PC-9 (cell line): ENCODE measurements at regions not wholly inside any gene's neighbourhood (a gene's known extent, or its start where the extent isn't known, plus 50 kb on each side); places are given as distances from the start of the nearest gene placed in this dataset.

Source experiments
- BruUV-seq: library from RNA; stranded (reverse); fragments of 400-500 nt; replicated peaks from 2 replicates; lab custom pipeline; 2021; lab: Mats Ljungman, UMichigan
- CTCF ChIA-PET: fragments of 300-600 bp; sonication (Branson Sonifier 250); formaldehyde crosslinking; loops from one replicate; lab custom pipeline; 2022; ENCODE audit warnings: antibody characterized with exemption; lab: Charles Lee
- POLR2A ChIA-PET: fragments of 300-600 bp; sonication (Branson Sonifier 250); formaldehyde crosslinking; loops from one replicate; lab custom pipeline; 2022; ENCODE audit warnings: antibody characterized with exemption; ENCODE audit not compliant: unreplicated experiment; lab: Charles Lee
- DNase-seq, 2 experiments: peaks; one replicate each; pipeline versions ENCODE4 v3.0.0 to v3.0.0-alpha.2; 2015 to 2022; ENCODE audit warnings: mixed read lengths in 1 of 2
- H2AFZ ChIP-seq: fragments of 200-600 bp; sonication (generic); 2 replicates; pipeline ENCODE4 v1.8.1; 2017; ENCODE audit warnings: antibody characterized with exemption
- H3F3A ChIP-seq: fragments of 200-600 bp; sonication (generic); 2 replicates; pipeline ENCODE4 v1.8.1; 2017; ENCODE audit warnings: antibody characterized with exemption, mild to moderate bottlenecking, low read depth; ENCODE audit not compliant: insufficient read depth
- H3K27ac ChIP-seq: fragments of 200-600 bp; sonication (generic); 2 replicates; pipeline ENCODE4 v1.6.1; 2016; ENCODE audit warnings: mixed run types
- H3K27me3 ChIP-seq: fragments of 200-600 bp; sonication (generic); 2 replicates; pipeline ENCODE4 v1.6.1; 2016; ENCODE audit warnings: low read depth, mixed run types; ENCODE audit not compliant: insufficient read depth
- H3K36me3 ChIP-seq: fragments of 200-600 bp; sonication (generic); 2 replicates; pipeline ENCODE4 v1.6.1; 2016; ENCODE audit warnings: low read depth, mixed run types
- H3K4me1 ChIP-seq: fragments of 200-600 bp; sonication (generic); replicated peaks from 2 replicates; pipeline ENCODE4 v1.6.1; 2016; ENCODE audit warnings: mixed run types; ENCODE audit not compliant: insufficient read depth
- H3K4me2 ChIP-seq: fragments of 200-600 bp; sonication (generic); 2 replicates; pipeline ENCODE4 v1.6.1; 2017; ENCODE audit warnings: mixed run types
- H3K4me3 ChIP-seq: fragments of 200-600 bp; sonication (generic); 2 replicates; pipeline ENCODE4 v1.6.1; 2016; ENCODE audit warnings: mixed run types
- H3K79me2 ChIP-seq: fragments of 200-600 bp; sonication (generic); 2 replicates; pipeline ENCODE4 v1.6.1; 2017; ENCODE audit warnings: low read depth, mixed run types
- H3K9me2 ChIP-seq: fragments of 200-600 bp; sonication (generic); 2 replicates; pipeline ENCODE4 v1.8.1; 2017; ENCODE audit warnings: mild to moderate bottlenecking; ENCODE audit not compliant: insufficient read depth
- H3K9me3 ChIP-seq: fragments of 200-600 bp; sonication (generic); 2 replicates; pipeline ENCODE4 v1.8.1; 2016; ENCODE audit warnings: low read depth; ENCODE audit not compliant: insufficient read depth
- H4K20me1 ChIP-seq: fragments of 200-600 bp; sonication (generic); 2 replicates; pipeline ENCODE4 v1.8.1; 2017; ENCODE audit not compliant: insufficient read depth
- CTCF ChIP-seq: fragments of 200-600 bp; sonication (generic); conservative IDR thresholded peaks from 2 replicates; pipeline ENCODE4 v1.6.1; 2017; ENCODE audit warnings: mixed run types, antibody characterized with exemption, mild to moderate bottlenecking, moderate library complexity
- EZH2 ChIP-seq: fragments of 200-600 bp; sonication (generic); IDR thresholded peaks from 2 replicates; pipeline ENCODE4 v1.8.0; 2017; ENCODE audit warnings: antibody characterized with exemption, low read depth
- intact Hi-C: fragments of 100-400 bp; cut with micrococcal nuclease; formaldehyde crosslinking; loops from one replicate; pipeline ENCODE4 v1.10.0; 2022; ENCODE audit not compliant: unreplicated experiment

GRCh38 chr4:163070023-163070422 is 96.7 kb downstream of the NAF1 start:
- no peaks in the 10 kb centered on the region for H3K27me3 ChIP-seq
- no peaks in the 10 kb centered on the region for H3F3A ChIP-seq
- no peak for TF ChIP-seq EZH2
- TF ChIP-seq CTCF, result no peak
- intact Hi-C loops, result no loop called here
- no peaks in the 10 kb centered on the region for H3K9me3 ChIP-seq
- H2AFZ ChIP-seq, result no peak overlapping the region
- no peak for DNase-seq
- no TSS peak for BruUV-seq
- no peaks in the 10 kb centered on the region for H3K36me3 ChIP-seq
- H3K4me3 ChIP-seq, result no peak overlapping the region
- no peaks in the 10 kb centered on the region for H4K20me1 ChIP-seq
- POLR2A ChIA-PET, result no interaction called here
- H3K79me2 ChIP-seq, result no peaks in the 10 kb centered on the region
- no peak overlapping the region for H3K4me2 ChIP-seq
- CTCF ChIA-PET, result interaction anchor here (0.6 kb wide), 1 partner anchor 32 kb away, joined by 4 read pairs; no protein-coding TSS in a partner anchor
- no peak overlapping the region for H3K27ac ChIP-seq
- H3K9me2 ChIP-seq, result no peaks in the 10 kb centered on the region
- no peaks in the 10 kb centered on the region for H3K4me1 ChIP-seq

- Histone ChIP-seq H3F3A (no peaks in the 10 kb centered on the region), H3K4me3 (no peak overlapping the region), H3K4me2 (no peak overlapping the region), H3K9me3 (no peaks in the 10 kb centered on the region), H2AFZ (no peak overlapping the region), H3K79me2 (no peaks in the 10 kb centered on the region), H4K20me1 (no peaks in the 10 kb centered on the region), H3K9me2 (no peaks in the 10 kb centered on the region), H3K36me3 (no peaks in the 10 kb centered on the region), H3K27ac (no peak overlapping the region), H3K4me1 (no peaks in the 10 kb centered on the region), H3K27me3 (no peaks in the 10 kb centered on the region)
- POLR2A ChIA-PET, result interaction anchor here (0.6 kb wide), 1 partner anchor 24 kb away, joined by 3 read pairs; no protein-coding TSS in a partner anchor
- peak; percentile 34 to 40 for DNase-seq
- no peak for TF ChIP-seq CTCF
- no peak for TF ChIP-seq EZH2
- intact Hi-C loops, result no loop called here
- CTCF ChIA-PET, result no interaction called here
- no TSS peak for BruUV-seq
These were observed 102.8 kb downstream of the NAF1 start for GRCh38 chr4:163063891-163064290.

DNA sequence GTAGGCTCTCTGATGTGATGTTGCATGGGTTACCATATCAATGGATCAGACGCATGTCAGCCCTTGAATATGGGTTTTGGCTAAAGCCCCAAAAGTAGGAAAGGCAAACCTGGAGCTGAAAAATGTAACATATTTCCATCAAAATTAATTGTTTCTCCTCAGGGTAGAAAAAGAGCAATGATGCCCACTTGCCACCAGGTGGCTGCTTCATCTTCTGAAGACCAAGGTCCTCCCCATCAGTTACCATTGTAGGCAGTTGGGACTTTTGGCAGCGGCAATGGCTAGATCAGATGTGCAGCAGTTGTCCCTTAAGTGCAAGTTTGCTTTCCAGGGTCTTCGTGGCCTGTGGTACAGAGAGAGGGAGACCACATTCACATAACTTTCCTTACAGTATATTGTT is 118.2 kb downstream of the NAF1 start:
- H3K4me1 ChIP-seq, result no peaks in the 10 kb centered on the region
- no peaks in the 10 kb centered on the region for H3K36me3 ChIP-seq
- H3K79me2 ChIP-seq, result no peaks in the 10 kb centered on the region
- ChIA-PET POLR2A (no interaction called here), CTCF (no interaction called here)
- no peak for TF ChIP-seq EZH2
- peak; percentile 65 for TF ChIP-seq CTCF
- no peak overlapping the region for H2AFZ ChIP-seq
- no peaks in the 10 kb centered on the region for H4K20me1 ChIP-seq
- H3K4me3 ChIP-seq, result no peak overlapping the region
- H3F3A ChIP-seq, result no peaks in the 10 kb centered on the region
- H3K4me2 ChIP-seq, result no peak overlapping the region
- H3K27me3 ChIP-seq, result no peaks in the 10 kb centered on the region
- no TSS peak for BruUV-seq
- intact Hi-C loops, result loop anchor here (1.0 to 10.0 kb wide), 3 partner anchors 126 to 494 kb away; partner anchors contain the start of gene NPY1R
- no peak overlapping the region for H3K27ac ChIP-seq
- no peaks in the 10 kb centered on the region for H3K9me2 ChIP-seq
- DNase-seq, result peak in 1 of 2 experiments; percentile 15
- H3K9me3 ChIP-seq, result no peaks in the 10 kb centered on the region
